Urothelium cell line (cell line): ENCODE measurements at regions not wholly inside any gene's neighbourhood (a gene's known extent, or its start where the extent isn't known, plus 50 kb on each side); places are given as distances from the start of the nearest gene placed in this dataset.

Experiments
- DNase-seq: peaks from one replicate; pipeline ENCODE4 v3.0.0; 2011; ENCODE audit warnings: low spot score, mixed read lengths
- FAIRE-seq: peaks from 2 replicates; lab custom pipeline; 2011; peaks lifted over from hg19 to GRCh38; lab: Jason Lieb, UNC

- DNase-seq (no peak), FAIRE-seq (no peak)
These were observed 110.3 kb upstream of the BACH2 start for GRCh38 chr6:90406957-90407356.

- DNase-seq (peak; percentile 76), FAIRE-seq (no peak)
These were observed 109.6 kb upstream of the BACH2 start for GRCh38 chr6:90406142-90406794.

GRCh38 chr6:90403489-90404381 lies 107.1 kb upstream of the BACH2 start:
- DNase-seq: peak; percentile 46
- no peak for FAIRE-seq

GRCh38 chr6:90402831-90403192 lies 106.2 kb upstream of the BACH2 start:
- DNase-seq (no peak), FAIRE-seq (no peak)

GRCh38 chr6:90401933-90402830 lies 105.5 kb upstream of the BACH2 start:
- no peak for FAIRE-seq

GRCh38 chr6:90399970-90400369 lies 103.3 kb upstream of the BACH2 start:
- FAIRE-seq: no peak
- DNase-seq: no peak

More at GRCh38 chr6:90401933-90402830, 105.5 kb upstream of the BACH2 start:
- DNase-seq: no peak

- no peak for DNase-seq
- no peak for FAIRE-seq
These were observed 101.5 kb upstream of the BACH2 start for GRCh38 chr6:90397929-90398674.

- FAIRE-seq (no peak), DNase-seq (no peak)
These were observed 100.4 kb upstream of the BACH2 start for GRCh38 chr6:90397047-90397446.

GRCh38 chr6:90393232-90393884 lies 96.7 kb upstream of the BACH2 start:
- DNase-seq: peak; percentile 52
- FAIRE-seq: no peak

GRCh38 chr6:90390379-90390778 lies 93.7 kb upstream of the BACH2 start:
- DNase-seq: no peak
- FAIRE-seq: no peak

- FAIRE-seq (no peak), DNase-seq (no peak)
These were observed 91.8 kb upstream of the BACH2 start for GRCh38 chr6:90388395-90388794.

- FAIRE-seq: no peak
These were observed 91.2 kb upstream of the BACH2 start for GRCh38 chr6:90387826-90388225.

GRCh38 chr6:90387383-90387775 lies 90.7 kb upstream of the BACH2 start:
- DNase-seq (no peak), FAIRE-seq (no peak)

More at GRCh38 chr6:90387826-90388225, 91.2 kb upstream of the BACH2 start:
- DNase-seq: no peak

- FAIRE-seq (no peak), DNase-seq (no peak)
These were observed 90.0 kb upstream of the BACH2 start for GRCh38 chr6:90386399-90387382.

GRCh38 chr6:90385759-90386313 lies 89.2 kb upstream of the BACH2 start:
- DNase-seq (no peak), FAIRE-seq (no peak)

GRCh38 chr6:90384720-90385119 lies 88.1 kb upstream of the BACH2 start:
- no peak for FAIRE-seq
- no peak for DNase-seq

- FAIRE-seq (no peak), DNase-seq (no peak)
These were observed 86.7 kb upstream of the BACH2 start for GRCh38 chr6:90383196-90383822.

- FAIRE-seq: no peak
- no peak for DNase-seq
These were observed 86.1 kb upstream of the BACH2 start for GRCh38 chr6:90382760-90383159.
